HG03064 (cell line): ENCODE measurements at regions not wholly inside any gene's neighbourhood (a gene's known extent, or its start where the extent isn't known, plus 50 kb on each side); places are given as distances from the start of the nearest gene placed in this dataset.
"Not testable (repeated sequence)": the region's sequence is repeated elsewhere in the genome, so short reads cannot be mapped to it uniquely, and the experiment has no call there.

ENCODE experiments used
- ATAC-seq: cut with Tn5 transposase; IDR thresholded peaks from one replicate; pipeline ENCODE4 v1.9.1; 2021; ENCODE audit warnings: low read depth; ENCODE audit not compliant: unreplicated experiment

GRCh38 chr3:124351430-124352148, 359.7 kb upstream of the ROPN1 start:
- no peak for ATAC-seq

- no peak for ATAC-seq
Observed at GRCh38 chr3:124352149-124352539, 360.2 kb upstream of the ROPN1 start.

- ATAC-seq: no peak
Observed at GRCh38 chr3:124353691-124354090, 361.8 kb upstream of the ROPN1 start.

GRCh38 chr3:124354150-124354549, 362.2 kb upstream of the ROPN1 start:
- no peak for ATAC-seq

- no peak for ATAC-seq
Observed at GRCh38 chr3:124358156-124358555, 366.2 kb upstream of the ROPN1 start.

DNA sequence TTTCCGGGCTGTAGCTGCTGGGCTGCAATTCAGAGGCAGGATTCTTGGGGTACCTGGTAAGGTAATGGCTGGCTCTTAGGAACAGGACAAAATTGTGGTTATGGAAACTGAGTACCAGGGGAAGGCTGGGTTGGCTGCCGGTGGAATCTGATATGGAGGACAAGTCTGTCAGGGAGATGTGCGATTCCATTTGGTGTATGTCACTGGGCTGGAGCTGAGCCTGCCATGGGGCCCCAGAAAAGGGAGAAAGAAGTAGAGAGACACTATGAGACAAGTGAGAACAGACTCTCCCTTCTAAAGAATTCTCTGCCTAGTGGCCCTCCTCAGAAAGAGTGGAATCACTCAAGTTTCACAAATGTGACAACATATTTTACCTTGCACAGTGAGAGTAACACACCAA, 368.2 kb upstream of the ROPN1 start:
- ATAC-seq: no peak

DNA sequence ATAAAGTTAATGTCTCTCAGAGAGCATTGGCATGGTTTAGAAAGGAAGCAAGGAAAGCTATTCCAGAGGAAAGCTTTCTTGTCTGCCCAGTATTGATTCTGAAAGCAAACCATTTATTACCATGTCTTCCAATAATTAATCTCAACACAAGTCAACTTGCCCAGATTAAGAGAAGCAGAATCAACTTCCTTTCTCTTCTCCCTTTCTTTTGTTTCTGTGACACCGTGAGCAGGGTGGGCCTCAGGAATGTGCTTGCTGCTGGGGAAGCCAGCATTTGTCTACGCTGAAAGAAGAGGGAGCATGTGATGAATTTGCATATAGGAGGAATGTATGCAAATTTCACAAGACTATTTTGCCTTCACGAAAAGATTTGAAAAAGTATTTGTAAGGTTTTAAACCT, 368.6 kb upstream of the ROPN1 start:
- no peak for ATAC-seq

DNA sequence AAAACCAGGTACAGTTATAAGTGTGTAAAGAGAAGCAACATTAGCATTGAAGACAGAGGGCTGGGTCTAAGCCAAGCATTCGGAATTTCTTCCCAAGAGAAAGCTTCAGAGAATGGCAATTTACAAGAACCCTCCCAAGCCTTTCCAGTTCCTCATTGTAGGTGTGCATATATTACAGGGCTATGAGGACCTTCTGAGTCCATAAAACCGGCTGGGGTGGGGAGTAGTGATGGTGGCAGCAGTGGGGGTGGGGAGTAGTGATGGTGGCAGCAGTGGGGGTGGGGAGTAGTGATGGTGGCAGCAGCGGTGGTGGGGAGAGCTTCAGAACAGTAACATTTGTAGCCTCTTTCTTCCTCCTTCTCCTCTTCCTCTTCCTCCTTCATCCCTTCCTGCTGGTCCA, 368.7 kb upstream of the UMPS start:
- ATAC-seq: no peak

DNA sequence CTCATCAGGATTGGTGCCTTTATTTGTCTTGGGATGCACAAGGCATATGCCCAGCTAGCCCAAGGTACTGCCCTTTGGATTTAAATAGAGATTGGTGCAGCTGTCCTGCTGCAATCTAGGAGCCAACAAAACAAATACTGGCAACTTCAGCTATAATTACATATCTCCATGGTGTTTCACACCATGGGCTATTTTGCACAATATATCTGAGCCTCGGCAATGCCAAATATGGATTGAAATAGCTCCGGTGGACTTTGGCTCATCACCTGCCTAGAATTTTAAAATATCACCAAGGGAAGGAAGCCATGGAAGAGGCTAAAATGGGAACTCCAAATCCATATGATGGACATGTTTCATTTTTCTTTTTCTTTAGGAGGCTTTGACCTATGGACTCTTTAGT, 367.8 kb upstream of the UMPS start:
- ATAC-seq: no peak

- ATAC-seq: no peak
Observed at GRCh38 chr3:124363476-124363875, 366.8 kb upstream of the UMPS start.

DNA sequence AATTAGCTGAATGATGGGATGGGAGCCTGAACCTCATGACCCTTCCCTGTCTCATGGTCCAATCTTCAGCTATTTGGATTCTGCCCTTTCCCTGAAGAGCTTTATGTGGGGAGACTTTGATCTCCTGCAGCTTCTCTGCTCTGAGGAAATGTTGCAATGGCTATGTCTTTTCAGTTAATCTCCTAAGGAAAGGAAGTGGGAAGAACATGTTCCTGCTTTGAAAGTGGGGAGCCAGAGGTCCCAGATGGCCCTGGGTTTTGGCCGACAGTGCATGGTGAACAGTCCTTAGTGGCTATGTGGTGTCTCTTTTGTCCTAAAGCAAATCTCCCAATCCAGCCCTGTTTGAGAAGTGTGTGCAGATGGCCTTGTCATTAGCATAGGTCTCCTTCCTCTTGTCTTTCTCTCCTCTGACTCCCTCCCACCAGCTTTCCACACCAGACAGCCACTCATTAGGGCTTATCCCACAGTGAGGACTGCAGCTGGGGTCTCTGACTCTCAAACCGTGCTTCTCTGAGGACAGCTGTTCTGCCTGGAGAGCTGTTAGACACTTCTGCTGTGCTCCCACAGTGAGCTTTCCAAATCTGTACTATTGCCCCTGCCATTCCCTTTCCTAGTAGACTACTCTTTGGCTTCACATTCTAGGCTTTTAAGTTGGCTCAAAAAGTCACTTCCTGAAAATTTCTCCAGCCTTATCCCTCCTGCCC, 365.8 kb upstream of the UMPS start:
- ATAC-seq: no peak

DNA sequence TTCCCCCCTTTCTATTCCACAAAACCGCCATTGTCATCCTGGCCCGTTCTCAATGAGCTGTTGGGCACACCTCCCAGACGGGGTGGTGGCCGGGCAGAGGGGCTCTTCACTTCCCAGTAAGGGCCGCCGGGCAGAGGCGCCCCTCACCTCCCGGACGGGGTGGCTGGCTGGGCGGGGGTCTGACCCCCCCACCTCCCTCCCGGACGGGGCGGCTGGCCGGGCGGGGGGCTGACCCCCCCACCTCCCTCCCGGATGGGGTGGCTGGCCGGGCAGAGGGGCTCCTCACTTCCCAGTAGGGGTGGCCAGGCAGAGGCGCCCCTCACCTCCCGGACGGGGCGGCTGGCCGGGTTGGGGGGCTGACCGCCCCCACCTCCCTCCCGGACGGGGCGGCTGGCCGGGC, 363.6 kb upstream of the UMPS start:
- not testable (repeated sequence) for ATAC-seq

DNA sequence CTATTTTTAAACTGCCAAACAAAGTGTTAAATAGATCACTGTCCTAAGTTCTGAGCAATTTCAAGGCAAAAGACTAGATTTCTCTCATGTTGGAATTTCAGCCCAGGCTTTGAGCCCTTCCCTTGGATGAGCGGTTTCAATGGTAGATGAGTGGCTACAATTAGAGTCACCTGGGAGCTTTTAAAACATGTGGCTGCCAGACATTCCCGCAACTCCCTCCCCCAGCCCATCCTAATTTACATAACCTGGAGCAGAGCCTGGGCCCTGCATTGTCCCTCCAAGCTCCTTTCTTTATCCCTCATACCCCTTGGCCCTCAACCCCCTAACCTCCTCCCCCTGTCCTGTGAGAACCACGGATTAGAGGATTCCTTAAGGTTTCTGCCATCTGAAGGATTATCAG, 357.5 kb upstream of the UMPS start:
- ATAC-seq: no peak

DNA sequence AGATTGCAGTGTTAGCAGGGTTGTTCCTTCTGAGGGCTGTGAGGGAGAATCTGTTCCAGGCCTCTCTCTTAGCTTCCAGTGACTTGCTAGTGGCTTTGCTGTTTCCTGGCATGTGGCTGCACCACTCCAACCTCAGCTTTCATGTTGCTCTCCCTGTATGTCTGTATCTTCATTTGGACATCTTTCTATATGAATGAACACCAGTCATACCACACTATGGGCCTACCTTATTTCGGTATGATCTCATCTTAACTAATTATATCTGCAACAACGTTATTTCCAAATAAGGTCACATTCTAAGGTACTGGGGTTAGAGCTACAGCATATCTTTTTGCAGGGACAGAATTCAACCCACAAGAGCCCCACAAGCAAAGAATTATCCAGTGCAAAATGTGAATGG, 356.7 kb upstream of the UMPS start:
- ATAC-seq: no peak

- no peak for ATAC-seq
Observed at GRCh38 chr3:124374583-124374982, 355.7 kb upstream of the UMPS start.

- no peak for ATAC-seq
Observed at GRCh38 chr3:124381575-124382333, 348.5 kb upstream of the UMPS start.

DNA sequence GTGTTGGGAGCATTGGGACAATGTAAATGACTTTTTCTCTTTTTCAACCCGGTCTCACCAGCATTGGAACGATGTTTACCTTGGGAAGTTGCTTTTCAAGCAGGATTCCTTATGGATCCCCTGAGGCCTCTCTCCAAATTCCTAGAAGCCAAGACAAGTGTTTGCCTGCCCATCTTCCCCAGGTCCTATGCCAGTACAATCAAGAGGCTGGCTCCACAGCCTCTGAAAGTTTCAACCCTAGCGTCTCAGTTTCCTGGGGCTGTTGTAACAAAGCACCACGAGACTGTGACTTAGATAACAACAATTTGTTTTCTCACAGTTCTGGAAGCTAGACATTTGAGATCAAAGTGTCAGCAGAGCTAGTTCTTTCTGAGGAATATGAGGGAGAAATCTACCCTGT, 347.2 kb upstream of the UMPS start:
- ATAC-seq: no peak

DNA sequence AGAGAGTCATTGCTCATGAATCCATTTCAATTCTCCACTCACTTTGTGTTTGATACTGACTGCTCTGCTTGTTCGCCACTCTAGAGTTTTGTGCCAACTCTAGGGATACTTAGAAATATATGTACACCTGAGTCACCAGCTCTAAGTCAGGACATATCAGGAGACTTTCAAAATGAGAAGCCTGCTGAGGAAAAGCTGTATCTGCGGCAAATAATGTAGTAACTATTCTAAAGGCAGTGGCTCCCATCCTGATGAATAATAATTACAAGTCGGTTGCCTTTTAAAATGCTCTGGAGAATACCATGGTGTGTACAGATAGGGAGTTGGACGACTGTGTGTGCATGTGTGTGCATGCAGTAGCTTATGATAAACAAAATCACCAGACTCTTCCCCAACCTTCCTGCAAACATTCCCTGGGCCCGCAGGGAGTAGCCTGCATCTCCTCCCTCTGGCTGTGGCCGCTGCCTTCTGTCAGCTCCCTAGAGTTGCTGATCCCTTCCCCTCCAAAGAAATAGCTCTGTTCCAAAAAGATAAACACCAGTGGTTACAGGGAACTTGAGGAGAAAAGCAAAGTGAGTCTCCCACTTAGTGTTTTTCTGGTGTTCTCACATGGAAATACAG, 346.3 kb upstream of the UMPS start:
- ATAC-seq: no peak

DNA sequence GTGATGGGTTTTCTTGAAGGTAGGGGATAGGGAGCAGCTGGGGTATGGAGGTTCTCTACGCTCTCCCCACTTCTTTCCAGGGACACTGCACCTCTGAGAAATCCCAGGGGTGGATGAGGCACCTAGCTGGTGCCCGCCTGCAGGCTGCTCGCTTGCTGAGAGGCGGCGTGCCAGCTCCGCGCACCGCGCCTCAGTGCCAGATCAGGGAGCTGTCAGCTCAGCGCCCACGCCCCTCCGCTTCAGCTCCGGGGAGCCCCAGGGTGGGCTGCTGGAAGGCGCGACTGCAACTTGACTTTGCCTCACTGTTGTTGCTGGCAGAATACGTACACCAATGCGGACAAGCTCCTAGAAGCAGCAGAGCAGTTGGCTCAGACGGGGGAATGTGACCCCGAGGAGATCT, 345.7 kb upstream of the UMPS start:
- no peak for ATAC-seq

DNA sequence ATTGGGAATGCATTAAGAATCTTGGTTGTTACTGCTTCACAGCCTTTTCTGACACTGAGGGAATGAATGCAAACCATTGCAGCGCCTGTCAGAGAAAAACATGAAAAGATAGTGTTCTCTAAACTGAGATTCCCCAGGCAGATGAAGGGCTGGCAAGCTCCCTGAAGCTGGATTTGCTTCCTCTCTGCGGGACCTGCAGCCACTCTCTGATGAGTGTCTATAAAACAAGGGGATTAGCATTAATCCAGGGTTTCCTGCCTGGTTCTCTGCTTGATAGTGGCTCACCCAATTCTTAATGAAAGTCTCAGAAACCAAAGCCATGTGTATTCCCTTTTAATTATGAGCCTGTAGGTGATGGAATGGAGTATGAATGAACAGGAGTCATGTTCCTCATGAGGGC, 344.3 kb upstream of the UMPS start:
- no peak for ATAC-seq

GRCh38 chr3:124386996-124387595, 343.2 kb upstream of the UMPS start:
- no peak for ATAC-seq
